ENCODE measurements at regions not wholly inside any gene's neighbourhood (a gene's known extent, or its start where the extent isn't known, plus 50 kb on each side); places are given as distances from the start of the nearest gene placed in this dataset.

DNA sequence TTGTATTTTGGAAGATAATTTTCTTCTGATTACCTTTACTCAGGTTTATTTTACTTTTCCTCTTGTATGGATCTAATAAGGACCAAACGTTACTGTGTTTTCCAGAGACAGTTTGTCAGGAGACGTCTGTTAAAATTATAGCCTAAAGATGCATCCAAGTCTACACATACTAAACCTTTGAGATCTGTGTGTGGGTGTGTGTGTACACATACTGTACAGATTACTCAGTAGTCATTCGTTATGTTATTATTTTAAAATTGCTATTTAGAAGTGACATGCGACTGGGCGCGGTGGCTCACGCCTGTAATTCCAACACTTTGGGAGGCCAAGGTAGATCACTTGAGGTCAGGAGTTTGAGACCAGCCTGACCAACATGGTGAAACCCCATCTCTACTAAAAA lies 51.6 kb upstream of the CNTLN start:
- no peak overlapping the region for H3K4me3 ChIP-seq (ENCODE audit: insufficient read depth, low read depth, low read length)
- no peak overlapping the region for H2BK20ac ChIP-seq (ENCODE audit: low read depth, low read length)
- no peaks in the 10 kb centered on the region for H3K9me1 ChIP-seq (ENCODE audit: insufficient read depth, low read length)
- no peak for TF ChIP-seq SMC3 (IDR thresholded peaks at IDR 0.05; ENCODE audit: low read depth, low read length)
- TF ChIP-seq MAZ (IDR thresholded peaks at IDR 0.05; ENCODE audit: borderline replicate concordance, low read depth, low read length), result no peak
- TF ChIP-seq MXI1 (IDR thresholded peaks at IDR 0.05; ENCODE audit: borderline replicate concordance, low read depth, low read length), result no peak
- TF ChIP-seq MAFK (IDR thresholded peaks at IDR 0.05; ENCODE audit: low read depth, low read length), result no peak
- no peak for TF ChIP-seq NFE2L2 (IDR thresholded peaks at IDR 0.05; ENCODE audit: low read depth, low read length)
- TF ChIP-seq RAD21 (IDR thresholded peaks at IDR 0.05; ENCODE audit: low read length), result no peak
- no peak for TF ChIP-seq POLR2A (IDR thresholded peaks at IDR 0.05; ENCODE audit: low read depth, low read length)
- no peak for TF ChIP-seq CEBPB (IDR thresholded peaks at IDR 0.05; ENCODE audit: low read depth, low read length)
- TF ChIP-seq RFX5 (IDR thresholded peaks at IDR 0.05; ENCODE audit: low read depth, low read length), result no peak
- TF ChIP-seq BHLHE40 (IDR thresholded peaks at IDR 0.05; ENCODE audit: low read depth, low read length), result no peak
- TF ChIP-seq, protein P1, sequence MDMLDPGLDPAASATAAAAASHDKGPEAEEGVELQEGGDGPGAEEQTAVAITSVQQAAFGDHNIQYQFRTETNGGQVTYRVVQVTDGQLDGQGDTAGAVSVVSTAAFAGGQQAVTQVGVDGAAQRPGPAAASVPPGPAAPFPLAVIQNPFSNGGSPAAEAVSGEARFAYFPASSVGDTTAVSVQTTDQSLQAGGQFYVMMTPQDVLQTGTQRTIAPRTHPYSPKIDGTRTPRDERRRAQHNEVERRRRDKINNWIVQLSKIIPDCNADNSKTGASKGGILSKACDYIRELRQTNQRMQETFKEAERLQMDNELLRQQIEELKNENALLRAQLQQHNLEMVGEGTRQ (IDR thresholded peaks at IDR 0.05; ENCODE audit: low read depth, low read length), result no peak
- TF ChIP-seq FOS (IDR thresholded peaks at IDR 0.05; ENCODE audit: low read depth, low read length), result no peak
- TF ChIP-seq, protein P2, sequence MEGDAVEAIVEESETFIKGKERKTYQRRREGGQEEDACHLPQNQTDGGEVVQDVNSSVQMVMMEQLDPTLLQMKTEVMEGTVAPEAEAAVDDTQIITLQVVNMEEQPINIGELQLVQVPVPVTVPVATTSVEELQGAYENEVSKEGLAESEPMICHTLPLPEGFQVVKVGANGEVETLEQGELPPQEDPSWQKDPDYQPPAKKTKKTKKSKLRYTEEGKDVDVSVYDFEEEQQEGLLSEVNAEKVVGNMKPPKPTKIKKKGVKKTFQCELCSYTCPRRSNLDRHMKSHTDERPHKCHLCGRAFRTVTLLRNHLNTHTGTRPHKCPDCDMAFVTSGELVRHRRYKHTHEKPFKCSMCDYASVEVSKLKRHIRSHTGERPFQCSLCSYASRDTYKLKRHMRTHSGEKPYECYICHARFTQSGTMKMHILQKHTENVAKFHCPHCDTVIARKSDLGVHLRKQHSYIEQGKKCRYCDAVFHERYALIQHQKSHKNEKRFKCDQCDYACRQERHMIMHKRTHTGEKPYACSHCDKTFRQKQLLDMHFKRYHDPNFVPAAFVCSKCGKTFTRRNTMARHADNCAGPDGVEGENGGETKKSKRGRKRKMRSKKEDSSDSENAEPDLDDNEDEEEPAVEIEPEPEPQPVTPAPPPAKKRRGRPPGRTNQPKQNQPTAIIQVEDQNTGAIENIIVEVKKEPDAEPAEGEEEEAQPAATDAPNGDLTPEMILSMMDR (conservative IDR thresholded peaks at IDR 0.05; ENCODE audit: low read depth, low read length), result no peak
- TF ChIP-seq, protein P3, sequence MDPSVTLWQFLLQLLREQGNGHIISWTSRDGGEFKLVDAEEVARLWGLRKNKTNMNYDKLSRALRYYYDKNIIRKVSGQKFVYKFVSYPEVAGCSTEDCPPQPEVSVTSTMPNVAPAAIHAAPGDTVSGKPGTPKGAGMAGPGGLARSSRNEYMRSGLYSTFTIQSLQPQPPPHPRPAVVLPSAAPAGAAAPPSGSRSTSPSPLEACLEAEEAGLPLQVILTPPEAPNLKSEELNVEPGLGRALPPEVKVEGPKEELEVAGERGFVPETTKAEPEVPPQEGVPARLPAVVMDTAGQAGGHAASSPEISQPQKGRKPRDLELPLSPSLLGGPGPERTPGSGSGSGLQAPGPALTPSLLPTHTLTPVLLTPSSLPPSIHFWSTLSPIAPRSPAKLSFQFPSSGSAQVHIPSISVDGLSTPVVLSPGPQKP (IDR thresholded peaks at IDR 0.05; ENCODE audit: borderline replicate concordance, low read depth, low read length), result no peak
- TF ChIP-seq RCOR1 (IDR thresholded peaks at IDR 0.05; ENCODE audit: insufficient replicate concordance, low read length), result no peak
- no peak for TF ChIP-seq CHD1 (IDR thresholded peaks at IDR 0.05; ENCODE audit: low read depth, low read length)
- no peak overlapping the region for H3K23ac ChIP-seq (ENCODE audit: low read depth, low read length)
- no peak overlapping the region for H3K27ac ChIP-seq (ENCODE audit: insufficient read depth, low read length)
- H2AFZ ChIP-seq (replicated peaks; ENCODE audit: low read length, poor library complexity), result no peak overlapping the region
- ChIA-PET CTCF (interaction anchor here (1.2 to 1.5 kb wide), 2 partner anchors 20 to 51 kb away, joined by 3 to 4 read pairs; no protein-coding TSS in a partner anchor), POLR2A (ENCODE audit: unreplicated experiment) (no interaction called here)
- no peaks in the 10 kb centered on the region for H3K79me1 ChIP-seq (ENCODE audit: low read depth in 1 of 2, low read length in 2 of 2)
- H3K36me3 ChIP-seq (ENCODE audit: control insufficient read depth, insufficient read depth, low read length), result no peaks in the 10 kb centered on the region
- no peak overlapping the region for H3K9ac ChIP-seq (ENCODE audit: low read depth, low read length)
- no peak overlapping the region for H3K14ac ChIP-seq (replicated peaks; ENCODE audit: low read depth, low read length)
- H3K9me3 ChIP-seq (ENCODE audit: control insufficient read depth, insufficient read depth, low read length), result no peaks in the 10 kb centered on the region
- DNase-seq (peak; percentile 51), ATAC-seq (ENCODE audit: low read depth) (peak; percentile 16; the same call in 1 of the 2 replicates)
- no peak overlapping the region for H3K56ac ChIP-seq (ENCODE audit: extremely low read depth, insufficient read depth, low read length)
- no peaks in the 10 kb centered on the region for H3K27me3 ChIP-seq (ENCODE audit: control insufficient read depth, insufficient read depth, low read length)
- WGBS, 2 experiments (ENCODE audit: extremely low coverage in 2 of 2, insufficient read length in 1 of 2), result no CpG with 5 or more reads among the region's 7 CpGs
- no peak overlapping the region for H2AK5ac ChIP-seq (ENCODE audit: low read depth, low read length)
- no peak overlapping the region for H3K4ac ChIP-seq (ENCODE audit: low read depth, low read length)
- no peak overlapping the region for H2BK120ac ChIP-seq (ENCODE audit: low read depth, low read length)
- H4K8ac ChIP-seq (ENCODE audit: low read depth in 2 of 2, low read length in 2 of 2), result no peak overlapping the region
- intact Hi-C loops (cut with micrococcal nuclease) (no loop called here), in situ Hi-C loops (cut with MboI; ENCODE audit: low sequenced_read_pairs) (no loop called here), dilution Hi-C loops (cut with HindIII; ENCODE audit: low sequenced_read_pairs, unreplicated experiment) (no loop called here)
- no peaks in the 10 kb centered on the region for H4K20me1 ChIP-seq (ENCODE audit: insufficient read depth, low read length)
- no peak overlapping the region for H2AK9ac ChIP-seq (replicated peaks; ENCODE audit: low read depth, low read length, poor library complexity)
- no peak overlapping the region for H2BK5ac ChIP-seq (ENCODE audit: low read depth, low read length, poor library complexity, severe bottlenecking)
- H3K4me1 ChIP-seq (ENCODE audit: control insufficient read depth, insufficient read depth, low read length), result no peaks in the 10 kb centered on the region; the same call in 1 of the 2 replicates
- no TSS peak for BruUV-seq (replicated peaks)
- no peak overlapping the region for H4K91ac ChIP-seq (ENCODE audit: insufficient read depth, low read depth, low read length)
- H2BK15ac ChIP-seq (ENCODE audit: low read depth, low read length), result no peak overlapping the region
- H3K18ac ChIP-seq (ENCODE audit: low read depth, low read length), result no peak overlapping the region
- no peak overlapping the region for H4K5ac ChIP-seq (ENCODE audit: low read depth, low read length)
- no peak overlapping the region for H3K4me2 ChIP-seq (ENCODE audit: low read depth, low read length)

Measured in IMR-90 (cell line).